DMS153 treated with DMSO at 0.1 percent for 48 hours (cell line): ENCODE measurements at regions not wholly inside any gene's neighbourhood (a gene's known extent, or its start where the extent isn't known, plus 50 kb on each side); places are given as distances from the start of the nearest gene placed in this dataset.

ENCODE experiments used
- DNase-seq: peaks from one replicate; lab custom pipeline; 2025; ENCODE audit not compliant: unreplicated experiment; lab: John Stamatoyannopoulos, UW

GRCh38 chr4:155564880-155565279, 101.8 kb upstream of the GUCY1A1 start:
- no peak for DNase-seq

- DNase-seq, result no peak
Observed at GRCh38 chr4:155564086-155564485, 102.6 kb upstream of the GUCY1A1 start.

- DNase-seq, result no peak
Observed at GRCh38 chr4:155559915-155560314, 106.7 kb upstream of the GUCY1A1 start.

- no peak for DNase-seq
Observed at GRCh38 chr4:155552180-155552579, 114.5 kb upstream of the GUCY1A1 start.

GRCh38 chr4:155548173-155548572, 118.5 kb upstream of the GUCY1A1 start:
- no peak for DNase-seq

- no peak for DNase-seq
Observed at GRCh38 chr4:155546451-155546850, 120.2 kb upstream of the GUCY1A1 start.

GRCh38 chr4:155545456-155545855, 121.2 kb upstream of the GUCY1A1 start:
- no peak for DNase-seq

GRCh38 chr4:155544547-155544946, 122.1 kb upstream of the GUCY1A1 start:
- no peak for DNase-seq

GRCh38 chr4:155543126-155543765, 123.4 kb upstream of the GUCY1A1 start:
- DNase-seq, result no peak

- no peak for DNase-seq
Observed at GRCh38 chr4:155542415-155542814, 124.2 kb upstream of the GUCY1A1 start.

- DNase-seq, result no peak
Observed at GRCh38 chr4:155541716-155542115, 124.9 kb upstream of the GUCY1A1 start.

GRCh38 chr4:155540698-155541097, 126.0 kb upstream of the GUCY1A1 start:
- no peak for DNase-seq

GRCh38 chr4:155539746-155540145, 126.9 kb upstream of the GUCY1A1 start:
- DNase-seq, result no peak

- DNase-seq, result no peak
Observed at GRCh38 chr4:155535802-155536454, 130.7 kb upstream of the GUCY1A1 start.

- no peak for DNase-seq
Observed at GRCh38 chr4:155532373-155533085, 134.1 kb upstream of the GUCY1A1 start.

- DNase-seq, result peak; percentile 13
Observed at GRCh38 chr4:155530857-155531256, 135.8 kb upstream of the GUCY1A1 start.

GRCh38 chr4:155530290-155530689, 136.4 kb upstream of the GUCY1A1 start:
- peak; percentile 62 for DNase-seq

- DNase-seq, result no peak
Observed at GRCh38 chr4:155529716-155530115, 136.9 kb upstream of the GUCY1A1 start.

- no peak for DNase-seq
Observed at GRCh38 chr4:155529272-155529671, 137.4 kb upstream of the GUCY1A1 start.

- no peak for DNase-seq
Observed at GRCh38 chr4:155526452-155527169, 140.0 kb upstream of the GUCY1A1 start.

GRCh38 chr4:155524926-155525455, 141.7 kb upstream of the GUCY1A1 start:
- DNase-seq, result no peak
